ENCODE measurements at regions not wholly inside any gene's neighbourhood (a gene's known extent, or its start where the extent isn't known, plus 50 kb on each side); places are given as distances from the start of the nearest gene placed in this dataset.

DNA sequence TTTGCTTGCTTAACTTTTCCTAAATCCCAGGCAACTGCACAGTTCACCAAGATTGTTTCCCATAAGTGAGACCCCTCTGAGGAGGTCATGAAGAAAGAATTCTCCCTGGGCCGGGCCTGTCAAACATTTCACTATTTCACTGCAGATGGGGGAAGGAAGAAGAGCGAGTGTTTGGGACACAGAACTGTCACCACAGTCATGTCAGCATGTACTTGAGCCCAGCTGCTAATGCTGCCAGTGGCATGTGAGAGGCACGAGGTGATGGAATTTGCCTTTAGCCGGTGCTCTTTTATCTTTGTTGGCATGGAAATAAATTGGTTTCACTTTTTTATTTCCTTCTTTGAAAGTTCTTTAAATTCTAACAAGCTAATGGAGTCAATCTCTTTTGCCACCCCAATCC lies 277.9 kb upstream of the GADL1 start:
- H3K79me2 ChIP-seq (replicated peaks; ENCODE audit: insufficient read depth), result no peaks in the 10 kb centered on the region
- Mint-ChIP-seq H3K9me3 (no peaks in the 10 kb centered on the region), H3K27me3 (ENCODE audit: insufficient read depth, low read depth, poor library complexity) (no peaks in the 10 kb centered on the region), H3K4me3 (no peak overlapping the region), H3K27ac (no peak overlapping the region), H3K4me1 (peaks cover 8% of the 10 kb centered on the region; the same call in 2 of the 3 replicates), H3K36me3 (ENCODE audit: low read depth) (no peaks in the 10 kb centered on the region)
- no peaks in the 10 kb centered on the region for H3K27me3 ChIP-seq (ENCODE audit: insufficient read depth)
- H3K9me2 ChIP-seq (ENCODE audit: insufficient read depth), result peaks cover 4% of the 10 kb centered on the region; the same call in 1 of the 2 replicates
- no peak overlapping the region for H3K4me3 ChIP-seq
- H2AFZ ChIP-seq, result no peak overlapping the region
- DNase-seq (ENCODE audit: low spot score) (no peak), ATAC-seq (no peak)
- no peaks in the 10 kb centered on the region for H3K4me1 ChIP-seq (ENCODE audit: insufficient read depth)
- no peaks in the 10 kb centered on the region for H3F3A ChIP-seq (replicated peaks; ENCODE audit: low read depth)
- H3K36me3 ChIP-seq (ENCODE audit: insufficient read depth), result no peaks in the 10 kb centered on the region
- no peaks in the 10 kb centered on the region for H4K20me1 ChIP-seq (replicated peaks; ENCODE audit: insufficient read depth)
- TF ChIP-seq NANOG (IDR thresholded peaks at IDR 0.05; ENCODE audit: borderline replicate concordance) (no peak), EZH2phosphoT487 (IDR thresholded peaks at IDR 0.05; ENCODE audit: unreplicated experiment) (no peak), CREB1 (CRISPR knock-in tag; IDR thresholded peaks at IDR 0.05; ENCODE audit: low read depth) (no peak)
- TF ChIP-seq, protein P1, sequence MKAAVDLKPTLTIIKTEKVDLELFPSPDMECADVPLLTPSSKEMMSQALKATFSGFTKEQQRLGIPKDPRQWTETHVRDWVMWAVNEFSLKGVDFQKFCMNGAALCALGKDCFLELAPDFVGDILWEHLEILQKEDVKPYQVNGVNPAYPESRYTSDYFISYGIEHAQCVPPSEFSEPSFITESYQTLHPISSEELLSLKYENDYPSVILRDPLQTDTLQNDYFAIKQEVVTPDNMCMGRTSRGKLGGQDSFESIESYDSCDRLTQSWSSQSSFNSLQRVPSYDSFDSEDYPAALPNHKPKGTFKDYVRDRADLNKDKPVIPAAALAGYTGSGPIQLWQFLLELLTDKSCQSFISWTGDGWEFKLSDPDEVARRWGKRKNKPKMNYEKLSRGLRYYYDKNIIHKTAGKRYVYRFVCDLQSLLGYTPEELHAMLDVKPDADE (IDR thresholded peaks at IDR 0.05), result no peak
- TF ChIP-seq, protein P2, sequence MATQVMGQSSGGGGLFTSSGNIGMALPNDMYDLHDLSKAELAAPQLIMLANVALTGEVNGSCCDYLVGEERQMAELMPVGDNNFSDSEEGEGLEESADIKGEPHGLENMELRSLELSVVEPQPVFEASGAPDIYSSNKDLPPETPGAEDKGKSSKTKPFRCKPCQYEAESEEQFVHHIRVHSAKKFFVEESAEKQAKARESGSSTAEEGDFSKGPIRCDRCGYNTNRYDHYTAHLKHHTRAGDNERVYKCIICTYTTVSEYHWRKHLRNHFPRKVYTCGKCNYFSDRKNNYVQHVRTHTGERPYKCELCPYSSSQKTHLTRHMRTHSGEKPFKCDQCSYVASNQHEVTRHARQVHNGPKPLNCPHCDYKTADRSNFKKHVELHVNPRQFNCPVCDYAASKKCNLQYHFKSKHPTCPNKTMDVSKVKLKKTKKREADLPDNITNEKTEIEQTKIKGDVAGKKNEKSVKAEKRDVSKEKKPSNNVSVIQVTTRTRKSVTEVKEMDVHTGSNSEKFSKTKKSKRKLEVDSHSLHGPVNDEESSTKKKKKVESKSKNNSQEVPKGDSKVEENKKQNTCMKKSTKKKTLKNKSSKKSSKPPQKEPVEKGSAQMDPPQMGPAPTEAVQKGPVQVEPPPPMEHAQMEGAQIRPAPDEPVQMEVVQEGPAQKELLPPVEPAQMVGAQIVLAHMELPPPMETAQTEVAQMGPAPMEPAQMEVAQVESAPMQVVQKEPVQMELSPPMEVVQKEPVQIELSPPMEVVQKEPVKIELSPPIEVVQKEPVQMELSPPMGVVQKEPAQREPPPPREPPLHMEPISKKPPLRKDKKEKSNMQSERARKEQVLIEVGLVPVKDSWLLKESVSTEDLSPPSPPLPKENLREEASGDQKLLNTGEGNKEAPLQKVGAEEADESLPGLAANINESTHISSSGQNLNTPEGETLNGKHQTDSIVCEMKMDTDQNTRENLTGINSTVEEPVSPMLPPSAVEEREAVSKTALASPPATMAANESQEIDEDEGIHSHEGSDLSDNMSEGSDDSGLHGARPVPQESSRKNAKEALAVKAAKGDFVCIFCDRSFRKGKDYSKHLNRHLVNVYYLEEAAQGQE (IDR thresholded peaks at IDR 0.05; ENCODE audit: unreplicated experiment), result no peak
- no peak overlapping the region for H3K4me2 ChIP-seq
- H3K27ac ChIP-seq (ENCODE audit: low read depth), result no peak overlapping the region

DNA sequence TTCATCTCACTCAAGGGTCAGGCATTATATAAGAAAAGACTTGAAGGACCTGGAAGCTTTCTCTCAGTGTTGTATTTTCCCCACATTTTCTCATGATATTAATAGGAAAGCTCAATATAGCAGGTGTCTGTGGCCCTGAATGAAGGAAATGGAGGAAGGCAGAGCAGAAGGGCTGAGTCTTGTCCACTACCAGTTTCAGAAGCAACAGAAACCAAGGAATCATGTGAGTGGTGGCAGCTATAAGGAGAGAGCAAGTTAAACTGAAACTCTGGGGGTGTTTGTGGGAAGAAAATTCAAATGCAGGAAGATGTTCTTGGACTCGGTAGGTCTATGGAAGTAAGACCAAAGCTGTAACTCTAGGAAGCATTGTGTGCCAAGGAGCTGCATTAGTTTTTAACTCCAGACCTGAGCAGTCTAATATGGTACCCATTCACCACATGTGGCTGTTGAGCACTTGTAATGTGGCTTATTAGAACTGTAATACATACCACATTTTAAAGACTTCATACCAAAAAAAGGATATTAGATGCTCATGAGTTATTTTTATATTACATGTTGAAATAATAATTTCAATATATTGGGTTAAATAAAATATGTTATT lies 278.8 kb upstream of the GADL1 start:
- Histone ChIP-seq H3K79me2 (replicated peaks; ENCODE audit: insufficient read depth) (no peaks in the 10 kb centered on the region), H2AFZ (no peak overlapping the region), H3K9me2 (ENCODE audit: insufficient read depth) (peaks cover 4% of the 10 kb centered on the region; the same call in 1 of the 2 replicates), H3K27me3 (ENCODE audit: insufficient read depth) (no peaks in the 10 kb centered on the region), H4K20me1 (replicated peaks; ENCODE audit: insufficient read depth) (no peaks in the 10 kb centered on the region), H3K4me1 (ENCODE audit: insufficient read depth) (no peaks in the 10 kb centered on the region), H3F3A (replicated peaks; ENCODE audit: low read depth) (no peaks in the 10 kb centered on the region), H3K4me3 (no peak overlapping the region), H3K36me3 (ENCODE audit: insufficient read depth) (no peaks in the 10 kb centered on the region), H3K4me2 (no peak overlapping the region), H3K27ac (ENCODE audit: low read depth) (no peak overlapping the region)
- Mint-ChIP-seq H3K9me3 (no peaks in the 10 kb centered on the region), H3K27me3 (ENCODE audit: insufficient read depth, low read depth, poor library complexity) (no peaks in the 10 kb centered on the region), H3K4me1 (peaks cover 8% of the 10 kb centered on the region; the same call in 2 of the 3 replicates), H3K27ac (no peak overlapping the region), H3K4me3 (no peak overlapping the region), H3K36me3 (ENCODE audit: low read depth) (no peaks in the 10 kb centered on the region)
- no peak for DNase-seq (ENCODE audit: low spot score)
- no peak for ATAC-seq
- TF ChIP-seq EZH2phosphoT487 (IDR thresholded peaks at IDR 0.05; ENCODE audit: unreplicated experiment), result no peak
- TF ChIP-seq ZNF114 (CRISPR knock-in tag; IDR thresholded peaks at IDR 0.05), result no peak
- TF ChIP-seq, protein P3, sequence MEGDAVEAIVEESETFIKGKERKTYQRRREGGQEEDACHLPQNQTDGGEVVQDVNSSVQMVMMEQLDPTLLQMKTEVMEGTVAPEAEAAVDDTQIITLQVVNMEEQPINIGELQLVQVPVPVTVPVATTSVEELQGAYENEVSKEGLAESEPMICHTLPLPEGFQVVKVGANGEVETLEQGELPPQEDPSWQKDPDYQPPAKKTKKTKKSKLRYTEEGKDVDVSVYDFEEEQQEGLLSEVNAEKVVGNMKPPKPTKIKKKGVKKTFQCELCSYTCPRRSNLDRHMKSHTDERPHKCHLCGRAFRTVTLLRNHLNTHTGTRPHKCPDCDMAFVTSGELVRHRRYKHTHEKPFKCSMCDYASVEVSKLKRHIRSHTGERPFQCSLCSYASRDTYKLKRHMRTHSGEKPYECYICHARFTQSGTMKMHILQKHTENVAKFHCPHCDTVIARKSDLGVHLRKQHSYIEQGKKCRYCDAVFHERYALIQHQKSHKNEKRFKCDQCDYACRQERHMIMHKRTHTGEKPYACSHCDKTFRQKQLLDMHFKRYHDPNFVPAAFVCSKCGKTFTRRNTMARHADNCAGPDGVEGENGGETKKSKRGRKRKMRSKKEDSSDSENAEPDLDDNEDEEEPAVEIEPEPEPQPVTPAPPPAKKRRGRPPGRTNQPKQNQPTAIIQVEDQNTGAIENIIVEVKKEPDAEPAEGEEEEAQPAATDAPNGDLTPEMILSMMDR (conservative IDR thresholded peaks at IDR 0.05; ENCODE audit: low read depth in 2 of 2), result no peak
- TF ChIP-seq, protein P4, sequence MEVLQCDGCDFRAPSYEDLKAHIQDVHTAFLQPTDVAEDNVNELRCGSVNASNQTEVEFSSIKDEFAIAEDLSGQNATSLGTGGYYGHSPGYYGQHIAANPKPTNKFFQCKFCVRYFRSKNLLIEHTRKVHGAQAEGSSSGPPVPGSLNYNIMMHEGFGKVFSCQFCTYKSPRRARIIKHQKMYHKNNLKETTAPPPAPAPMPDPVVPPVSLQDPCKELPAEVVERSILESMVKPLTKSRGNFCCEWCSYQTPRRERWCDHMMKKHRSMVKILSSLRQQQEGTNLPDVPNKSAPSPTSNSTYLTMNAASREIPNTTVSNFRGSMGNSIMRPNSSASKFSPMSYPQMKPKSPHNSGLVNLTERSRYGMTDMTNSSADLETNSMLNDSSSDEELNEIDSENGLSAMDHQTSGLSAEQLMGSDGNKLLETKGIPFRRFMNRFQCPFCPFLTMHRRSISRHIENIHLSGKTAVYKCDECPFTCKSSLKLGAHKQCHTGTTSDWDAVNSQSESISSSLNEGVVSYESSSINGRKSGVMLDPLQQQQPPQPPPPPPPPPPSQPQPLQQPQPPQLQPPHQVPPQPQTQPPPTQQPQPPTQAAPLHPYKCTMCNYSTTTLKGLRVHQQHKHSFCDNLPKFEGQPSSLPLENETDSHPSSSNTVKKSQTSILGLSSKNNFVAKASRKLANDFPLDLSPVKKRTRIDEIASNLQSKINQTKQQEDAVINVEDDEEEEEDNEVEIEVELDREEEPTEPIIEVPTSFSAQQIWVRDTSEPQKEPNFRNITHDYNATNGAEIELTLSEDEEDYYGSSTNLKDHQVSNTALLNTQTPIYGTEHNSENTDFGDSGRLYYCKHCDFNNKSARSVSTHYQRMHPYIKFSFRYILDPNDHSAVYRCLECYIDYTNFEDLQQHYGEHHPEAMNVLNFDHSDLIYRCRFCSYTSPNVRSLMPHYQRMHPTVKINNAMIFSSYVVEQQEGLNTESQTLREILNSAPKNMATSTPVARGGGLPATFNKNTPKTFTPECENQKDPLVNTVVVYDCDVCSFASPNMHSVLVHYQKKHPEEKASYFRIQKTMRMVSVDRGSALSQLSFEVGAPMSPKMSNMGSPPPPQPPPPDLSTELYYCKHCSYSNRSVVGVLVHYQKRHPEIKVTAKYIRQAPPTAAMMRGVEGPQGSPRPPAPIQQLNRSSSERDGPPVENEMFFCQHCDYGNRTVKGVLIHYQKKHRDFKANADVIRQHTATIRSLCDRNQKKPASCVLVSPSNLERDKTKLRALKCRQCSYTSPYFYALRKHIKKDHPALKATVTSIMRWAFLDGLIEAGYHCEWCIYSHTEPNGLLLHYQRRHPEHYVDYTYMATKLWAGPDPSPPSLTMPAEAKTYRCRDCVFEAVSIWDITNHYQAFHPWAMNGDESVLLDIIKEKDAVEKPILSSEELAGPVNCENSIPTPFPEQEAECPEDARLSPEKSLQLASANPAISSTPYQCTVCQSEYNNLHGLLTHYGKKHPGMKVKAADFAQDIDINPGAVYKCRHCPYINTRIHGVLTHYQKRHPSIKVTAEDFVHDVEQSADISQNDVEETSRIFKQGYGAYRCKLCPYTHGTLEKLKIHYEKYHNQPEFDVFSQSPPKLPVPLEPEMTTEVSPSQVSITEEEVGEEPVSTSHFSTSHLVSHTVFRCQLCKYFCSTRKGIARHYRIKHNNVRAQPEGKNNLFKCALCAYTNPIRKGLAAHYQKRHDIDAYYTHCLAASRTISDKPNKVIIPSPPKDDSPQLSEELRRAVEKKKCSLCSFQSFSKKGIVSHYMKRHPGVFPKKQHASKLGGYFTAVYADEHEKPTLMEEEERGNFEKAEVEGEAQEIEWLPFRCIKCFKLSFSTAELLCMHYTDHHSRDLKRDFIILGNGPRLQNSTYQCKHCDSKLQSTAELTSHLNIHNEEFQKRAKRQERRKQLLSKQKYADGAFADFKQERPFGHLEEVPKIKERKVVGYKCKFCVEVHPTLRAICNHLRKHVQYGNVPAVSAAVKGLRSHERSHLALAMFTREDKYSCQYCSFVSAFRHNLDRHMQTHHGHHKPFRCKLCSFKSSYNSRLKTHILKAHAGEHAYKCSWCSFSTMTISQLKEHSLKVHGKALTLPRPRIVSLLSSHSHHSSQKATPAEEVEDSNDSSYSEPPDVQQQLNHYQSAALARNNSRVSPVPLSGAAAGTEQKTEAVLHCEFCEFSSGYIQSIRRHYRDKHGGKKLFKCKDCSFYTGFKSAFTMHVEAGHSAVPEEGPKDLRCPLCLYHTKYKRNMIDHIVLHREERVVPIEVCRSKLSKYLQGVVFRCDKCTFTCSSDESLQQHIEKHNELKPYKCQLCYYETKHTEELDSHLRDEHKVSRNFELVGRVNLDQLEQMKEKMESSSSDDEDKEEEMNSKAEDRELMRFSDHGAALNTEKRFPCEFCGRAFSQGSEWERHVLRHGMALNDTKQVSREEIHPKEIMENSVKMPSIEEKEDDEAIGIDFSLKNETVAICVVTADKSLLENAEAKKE (CRISPR knock-in tag; IDR thresholded peaks at IDR 0.05), result no peak
